K562 (cell line): ENCODE measurements at regions not wholly inside any gene's neighbourhood (a gene's known extent, or its start where the extent isn't known, plus 50 kb on each side); places are given as distances from the start of the nearest gene placed in this dataset.
A peak's percentile ranks its signal among the peaks of the same experiment; 100 is the strongest.

ENCODE experiments used
- ATAC-seq: fragments of 200-7000 bp; cut with Tn5 transposase; 3 replicates; pipeline ENCODE4 v1.9.1; 2020; ENCODE audit warnings: moderate library complexity
- BruUV-seq: library from RNA; stranded (reverse); fragments of 400-500 nt; replicated peaks from 2 replicates; lab custom pipeline; 2021; lab: Mats Ljungman, UMichigan
- CTCF ChIA-PET: fragments of 300-600 bp; formaldehyde crosslinking; extraction: SDS; loops from one replicate; lab custom pipeline; 2021; ENCODE audit warnings: low intra/inter-chr PET ratio; lab: Yijun Ruan, JAX
- POLR2A ChIA-PET: fragments of 300-600, 350-650 bp; sonication (Branson Sonifier 250); formaldehyde crosslinking; extraction: SDS; loops from one replicate; lab custom pipeline; 2021; ENCODE audit warnings: antibody characterized with exemption, inconsistent platforms; lab: Yijun Ruan, JAX
- DNase-seq, 4 experiments: peaks; one replicate each; pipeline versions ENCODE4 v3.0.0 to v3.0.0-alpha.2; 2011 to 2018; ENCODE audit warnings: low spot score in 3 of 4, mixed read lengths in 3 of 4; ENCODE audit errors: extremely low read depth in 1 of 4
- FAIRE-seq: peaks from 2 replicates; lab custom pipeline; 2011; peaks lifted over from hg19 to GRCh38; lab: Jason Lieb, UNC
- H2AFZ ChIP-seq: 2 replicates; pipeline ENCODE4 v1.6.0; 2011; ENCODE audit warnings: low read depth, low read length, control low read depth, inconsistent platforms
- H3K27ac ChIP-seq: fragments of 200-600 bp; 3 replicates; pipeline ENCODE4 v1.8.0; 2011; ENCODE audit warnings: low read depth, mild to moderate bottlenecking, control low read depth, inconsistent platforms, low read length, moderate library complexity, mixed read lengths; ENCODE audit errors: extremely low read depth
- H3K27me3 ChIP-seq, 2 experiments: fragments of 300-600 bp in 1 of 2; 2 replicates in 1 of 2; 3 replicates in 1 of 2; pipeline versions ENCODE4 v1.6.0 to v1.8.0; 2011; ENCODE audit warnings: inconsistent platforms in 2 of 2, low read length in 2 of 2, mild to moderate bottlenecking in 1 of 2, mixed read lengths in 1 of 2, moderate library complexity in 1 of 2; ENCODE audit not compliant: control insufficient read depth in 2 of 2, insufficient read depth in 2 of 2
- H3K36me3 ChIP-seq: fragments of 300-600 bp; 3 replicates; pipeline ENCODE4 v1.8.0; 2011; ENCODE audit warnings: mild to moderate bottlenecking, low read length, inconsistent platforms; ENCODE audit not compliant: control insufficient read depth, insufficient read depth
- H3K4me1 ChIP-seq, 2 experiments: fragments of 200-600 bp in 1 of 2; replicated peaks in 1 of 2; 2 replicates in 1 of 2; 3 replicates in 1 of 2; pipeline versions ENCODE4 v1.5.1 to v1.8.0; 2011; ENCODE audit warnings: inconsistent platforms in 2 of 2, low read length in 2 of 2, mild to moderate bottlenecking in 1 of 2, mixed read lengths in 1 of 2, moderate library complexity in 1 of 2; ENCODE audit not compliant: control insufficient read depth in 2 of 2, insufficient read depth in 2 of 2
- H3K4me2 ChIP-seq: 2 replicates; pipeline ENCODE4 v1.6.1; 2011; ENCODE audit warnings: low read length, control low read depth, inconsistent platforms, mixed read lengths; ENCODE audit not compliant: insufficient read depth
- H3K4me3 ChIP-seq: fragments of 200-600 bp; sonication (generic), shearing (Covaris generic); 2 replicates; pipeline ENCODE4 v1.5.1; 2016; ENCODE audit warnings: control low read depth, inconsistent platforms
- H3K79me2 ChIP-seq: fragments of 200-600 bp; 3 replicates; pipeline ENCODE4 v1.8.0; 2011; ENCODE audit warnings: low read length, inconsistent platforms; ENCODE audit not compliant: control insufficient read depth, insufficient read depth
- H3K9ac ChIP-seq, 2 experiments: 2 replicates each; pipeline versions ENCODE4 v1.6.0 to v1.6.1; 2011; ENCODE audit warnings: low read depth in 2 of 2, low read length in 2 of 2, control low read depth in 1 of 2, inconsistent platforms in 1 of 2, mild to moderate bottlenecking in 1 of 2, mixed read lengths in 1 of 2; ENCODE audit not compliant: insufficient read depth in 1 of 2
- H3K9me1 ChIP-seq: one replicate; pipeline ENCODE4 v1.6.0; 2011; ENCODE audit warnings: inconsistent platforms, mild to moderate bottlenecking, low read length, moderate library complexity; ENCODE audit not compliant: control insufficient read depth, insufficient read depth
- H3K9me3 ChIP-seq: replicated peaks from 2 replicates; pipeline ENCODE4 v1.5.1; 2011; ENCODE audit warnings: low read depth, low read length, inconsistent platforms; ENCODE audit not compliant: control insufficient read depth, insufficient read depth
- H4K20me1 ChIP-seq: replicated peaks from 2 replicates; pipeline ENCODE4 v1.6.1; 2011; ENCODE audit warnings: low read length, inconsistent platforms, mixed read lengths; ENCODE audit not compliant: control insufficient read depth, insufficient read depth
- DDX20 ChIP-seq: fragments of 450-650 bp; IDR thresholded peaks from 2 replicates; pipeline ENCODE4 v1.6.1; 2016; ENCODE audit warnings: missing genetic modification characterization, low read depth, mild to moderate bottlenecking, missing compliant biosample characterization, moderate library complexity
- L3MBTL2 ChIP-seq: fragments of 450-650 bp; IDR thresholded peaks from 2 replicates; pipeline ENCODE4 v1.6.1; 2016; ENCODE audit warnings: mild to moderate bottlenecking, moderate library complexity
- NR2C1 ChIP-seq, 2 experiments: fragments of 450-650 bp; IDR thresholded peaks; 2 replicates each; pipeline ENCODE4 v1.6.1; 2017; ENCODE audit warnings: mild to moderate bottlenecking in 2 of 2, antibody characterized with exemption in 1 of 2, inconsistent platforms in 1 of 2, missing compliant biosample characterization in 1 of 2, missing genetic modification characterization in 1 of 2
- NR2C2 ChIP-seq, 2 experiments: fragments of 200-800 bp in 1 of 2; sonication (Bioruptor generic) in 1 of 2; sonication (generic) in 1 of 2; formaldehyde crosslinking in 1 of 2; IDR thresholded peaks; 2 replicates each; pipeline versions ENCODE4 v1.6.1 to v1.8.0; 2016 to 2022; ENCODE audit warnings: mild to moderate bottlenecking in 1 of 2, missing compliant biosample characterization in 1 of 2, missing genetic modification characterization in 1 of 2, missing genetic modification reagents in 1 of 2
- RREB1 ChIP-seq: fragments of 250-450 bp; sonication (Bioruptor Pico); IDR thresholded peaks from 2 replicates; pipeline ENCODE4 v1.4.0; 2020
- ZBTB9 ChIP-seq: fragments of 450-650 bp; formaldehyde crosslinking; IDR thresholded peaks from 2 replicates; pipeline ENCODE4 v1.4.0; 2020; ENCODE audit warnings: mild to moderate bottlenecking, moderate library complexity
- WGBS: fragments of 100-300 bp; shearing (Covaris generic); methylation state at CpG from one replicate; pipeline ENCODE4 v1.1.6; 2016; ENCODE audit warnings: low coverage, mixed read lengths; ENCODE audit not compliant: insufficient coverage; ENCODE audit errors: missing lambda C conversion rate; 5-methylcytosine and 5-hydroxymethylcytosine counted together
- in situ Hi-C: fragments of 300-500 bp; cut with MboI; formaldehyde crosslinking; loops from 4 replicates; pipeline ENCODE4 v1.15.0; 2018; ENCODE audit warnings: inconsistent platforms, mixed read lengths
- intact Hi-C: fragments of 100-400 bp; cut with micrococcal nuclease; formaldehyde crosslinking; loops from 2 replicates; pipeline ENCODE4 v1.14.2; 2022

- Histone ChIP-seq H3K79me2 (no peaks in the 10 kb centered on the region), H3K9me3 (peaks cover 5% of the 10 kb centered on the region; the same call in 1 of the 2 replicates), H3K4me3 (no peak overlapping the region), H3K27ac (no peak overlapping the region)
- no TSS peak for BruUV-seq
- no peak for TF ChIP-seq RREB1
- TF ChIP-seq NR2C1 (IDR thresholded peaks at IDR 0.05), result no peak
- 0 out of 2 replicates have a peak, but pooled peaks have one; percentile 42 for TF ChIP-seq NR2C1 (tag; IDR thresholded peaks at IDR 0.05)
- no peak for TF ChIP-seq DDX20 (tag)
- peak; percentile 61 for TF ChIP-seq L3MBTL2
- TF ChIP-seq NR2C2 (CRISPR knock-in tag; IDR thresholded peaks at IDR 0.05), result no peak
- TF ChIP-seq NR2C2 (tag; IDR thresholded peaks at IDR 0.05), result peak; percentile 27; the same call in 1 of the 2 replicates
- TF ChIP-seq ZBTB9 (CRISPR knock-in tag), result no peak
- TF ChIP-seq, all 486 proteins: peak for 3
- intact Hi-C loops, result no loop called here
- Histone ChIP-seq H3K9me1 (no peaks in the 10 kb centered on the region), H3K36me3 (no peaks in the 10 kb centered on the region), H3K27me3 (peaks cover 27 to 42% of the 10 kb centered on the region in 2 experiments), H3K4me2 (no peak overlapping the region), H2AFZ (peak overlapping the region; percentile 71), H4K20me1 (no peaks in the 10 kb centered on the region), H3K4me1 (peaks cover 0 to 4% of the 10 kb centered on the region in 2 experiments; a peak in 2 of 5 replicates), H3K9ac (no peak overlapping the region)
- POLR2A ChIA-PET, result interaction anchor here (0.7 kb wide), 1 partner anchor 980 kb away, joined by 4 read pairs; no protein-coding TSS in a partner anchor
- DNase-seq (peak in 1 of 4 experiments; percentile 40), ATAC-seq (peak; percentile 66), FAIRE-seq (peak; percentile 49)
- CTCF ChIA-PET, result no interaction called here
- in situ Hi-C loops, result no loop called here
- WGBS, result 2% methylated on average over 5 of the region's 5 CpGs
These were observed 165.4 kb downstream of the ADSS2 start for GRCh38 chr1:244286341-244286740.
